Trophoblast cell (in vitro differentiated cells and primary cell): ENCODE measurements at regions not wholly inside any gene's neighbourhood (a gene's known extent, or its start where the extent isn't known, plus 50 kb on each side); places are given as distances from the start of the nearest gene placed in this dataset.

ENCODE experiments used
- DNase-seq, 2 donors: peaks; one replicate each; pipeline ENCODE4 v3.0.0-alpha.2; 2016
- H2AFZ ChIP-seq: 2 replicates; pipeline ENCODE4 v1.6.1; 2013; ENCODE audit warnings: low read length, moderate library complexity, mild to moderate bottlenecking; ENCODE audit not compliant: insufficient read depth, poor library complexity
- H2AK5ac ChIP-seq: 2 replicates; pipeline ENCODE4 v1.6.1; 2013; ENCODE audit warnings: mild to moderate bottlenecking, low read length
- H2BK120ac ChIP-seq: 2 replicates; pipeline ENCODE4 v1.6.1; 2013; ENCODE audit warnings: low read length, mild to moderate bottlenecking, moderate library complexity; ENCODE audit not compliant: insufficient read depth, poor library complexity
- H2BK12ac ChIP-seq: 2 replicates; pipeline ENCODE4 v1.6.1; 2013; ENCODE audit warnings: mild to moderate bottlenecking, low read length, moderate library complexity
- H2BK5ac ChIP-seq: 2 replicates; pipeline ENCODE4 v1.6.1; 2013; ENCODE audit warnings: low read length, low read depth, moderate library complexity, mild to moderate bottlenecking; ENCODE audit not compliant: poor library complexity
- H3K14ac ChIP-seq: 2 replicates; pipeline ENCODE4 v1.6.1; 2013; ENCODE audit warnings: mild to moderate bottlenecking, low read length
- H3K18ac ChIP-seq: 2 replicates; pipeline ENCODE4 v1.6.1; 2013; ENCODE audit warnings: mild to moderate bottlenecking, low read length
- H3K23ac ChIP-seq: 2 replicates; pipeline ENCODE4 v1.6.1; 2013; ENCODE audit warnings: low read length
- H3K27ac ChIP-seq: 2 replicates; pipeline ENCODE4 v1.5.1; 2013; ENCODE audit warnings: low read depth, mild to moderate bottlenecking, inconsistent platforms, low read length, moderate library complexity
- H3K27me3 ChIP-seq: 2 replicates; pipeline ENCODE4 v1.6.1; 2013; ENCODE audit warnings: inconsistent platforms, mild to moderate bottlenecking, low read length, moderate library complexity; ENCODE audit not compliant: insufficient read depth
- H3K36me3 ChIP-seq, 2 experiments: 1 replicate in 1 of 2; 2 replicates in 1 of 2; pipeline ENCODE4 v1.6.1; 2013; ENCODE audit warnings: low read length in 2 of 2, mild to moderate bottlenecking in 2 of 2, moderate library complexity in 1 of 2; ENCODE audit not compliant: insufficient read depth in 2 of 2, control insufficient read depth in 1 of 2
- H3K4ac ChIP-seq: 2 replicates; pipeline ENCODE4 v1.6.1; 2013; ENCODE audit warnings: low read depth, mild to moderate bottlenecking, low read length, moderate library complexity
- H3K4me1 ChIP-seq, 2 experiments: 1 replicate in 1 of 2; 2 replicates in 1 of 2; pipeline ENCODE4 v1.6.1; 2013; ENCODE audit warnings: low read length in 2 of 2, mild to moderate bottlenecking in 2 of 2, moderate library complexity in 1 of 2; ENCODE audit not compliant: insufficient read depth in 2 of 2, control insufficient read depth in 1 of 2
- H3K4me2 ChIP-seq: 2 replicates; pipeline ENCODE4 v1.6.1; 2013; ENCODE audit warnings: inconsistent platforms, mild to moderate bottlenecking, low read length, moderate library complexity
- H3K4me3 ChIP-seq: 2 replicates; pipeline ENCODE4 v1.5.1; 2013; ENCODE audit warnings: mild to moderate bottlenecking, low read depth, low read length, inconsistent platforms
- H3K79me1 ChIP-seq: one replicate; pipeline ENCODE4 v1.6.1; 2013; ENCODE audit warnings: low read length
- H3K79me2 ChIP-seq: 2 replicates; pipeline ENCODE4 v1.6.1; 2013; ENCODE audit warnings: low read length, mild to moderate bottlenecking; ENCODE audit not compliant: control insufficient read depth, insufficient read depth, poor library complexity
- H3K9ac ChIP-seq: 2 replicates; pipeline ENCODE4 v1.6.1; 2013; ENCODE audit warnings: mild to moderate bottlenecking, low read length
- H3K9me3 ChIP-seq: 2 replicates; pipeline ENCODE4 v1.6.1; 2013; ENCODE audit warnings: low read depth, mild to moderate bottlenecking, control low read depth, inconsistent platforms, low read length; ENCODE audit not compliant: insufficient read depth
- H4K12ac ChIP-seq: 2 replicates; pipeline ENCODE4 v1.6.1; 2013; ENCODE audit warnings: low read depth, mild to moderate bottlenecking, low read length, moderate library complexity
- H4K8ac ChIP-seq: 2 replicates; pipeline ENCODE4 v1.6.1; 2013; ENCODE audit warnings: low read depth, mild to moderate bottlenecking, low read length, moderate library complexity
- H4K91ac ChIP-seq: one replicate; pipeline ENCODE4 v1.6.1; 2013; ENCODE audit warnings: low read depth, mild to moderate bottlenecking, low read length, moderate library complexity
- WGBS: extraction: QIAGEN DNeasy Blood & Tissue Kit; methylation state at CpG from one replicate; pipeline ENCODE4 v1.1.7; 2013; ENCODE audit warnings: missing lambda C conversion rate; ENCODE audit not compliant: insufficient read length, insufficient coverage; ENCODE audit errors: extremely low coverage; 5-methylcytosine and 5-hydroxymethylcytosine counted together

- H2BK120ac ChIP-seq, result no peak overlapping the region
- no peak overlapping the region for H3K14ac ChIP-seq
- no peaks in the 10 kb centered on the region for H3K79me2 ChIP-seq
- H2AFZ ChIP-seq, result no peak overlapping the region
- H3K18ac ChIP-seq, result no peak overlapping the region
- no peaks in the 10 kb centered on the region for H3K4me1 ChIP-seq
- no peak overlapping the region for H2AK5ac ChIP-seq
- H3K36me3 ChIP-seq, result no peaks in the 10 kb centered on the region
- no peak overlapping the region for H3K9ac ChIP-seq
- no peaks in the 10 kb centered on the region for H3K9me3 ChIP-seq
- no peak overlapping the region for H4K8ac ChIP-seq
- H4K12ac ChIP-seq, result no peak overlapping the region
- DNase-seq, result no peak
- H3K4me2 ChIP-seq, result no peak overlapping the region
- no peak overlapping the region for H3K4ac ChIP-seq
- no peak overlapping the region for H4K91ac ChIP-seq
- H3K4me3 ChIP-seq, result no peak overlapping the region
- H2BK5ac ChIP-seq, result no peak overlapping the region
- no CpG with 5 or more reads among the region's 2 CpGs for WGBS
- H2BK12ac ChIP-seq, result no peak overlapping the region
- H3K27ac ChIP-seq, result no peak overlapping the region
- no peaks in the 10 kb centered on the region for H3K79me1 ChIP-seq
- H3K27me3 ChIP-seq, result no peaks in the 10 kb centered on the region
- H3K23ac ChIP-seq, result no peak overlapping the region
Measured at GRCh38 chr2:220318037-220318436, 690.6 kb downstream of the SLC4A3 start.

- Histone ChIP-seq H3K18ac (no peak overlapping the region), H3K4me2 (no peak overlapping the region), H4K8ac (no peak overlapping the region), H4K91ac (no peak overlapping the region), H3K4me1 (no peaks in the 10 kb centered on the region), H3K79me1 (no peaks in the 10 kb centered on the region), H2AFZ (no peak overlapping the region), H2AK5ac (no peak overlapping the region), H3K23ac (no peak overlapping the region), H2BK12ac (no peak overlapping the region), H2BK5ac (no peak overlapping the region), H3K4ac (no peak overlapping the region), H3K14ac (no peak overlapping the region), H3K79me2 (no peaks in the 10 kb centered on the region), H3K9me3 (no peaks in the 10 kb centered on the region), H2BK120ac (no peak overlapping the region), H3K27ac (no peak overlapping the region), H3K4me3 (no peak overlapping the region), H3K27me3 (no peaks in the 10 kb centered on the region), H3K9ac (no peak overlapping the region), H3K36me3 (no peaks in the 10 kb centered on the region), H4K12ac (no peak overlapping the region)
- no peak for DNase-seq
- no CpG with 5 or more reads among the region's 1 CpG for WGBS
Measured at GRCh38 chr2:220318508-220318907, 691.1 kb downstream of the SLC4A3 start.

GRCh38 chr2:220320326-220320725 lies 692.9 kb downstream of the SLC4A3 start:
- H3K27me3 ChIP-seq, result no peaks in the 10 kb centered on the region
- H3K27ac ChIP-seq, result no peak overlapping the region
- no peak overlapping the region for H2BK5ac ChIP-seq
- H4K12ac ChIP-seq, result no peak overlapping the region
- H3K4ac ChIP-seq, result no peak overlapping the region
- no peak overlapping the region for H2BK120ac ChIP-seq
- DNase-seq, result no peak
- no peak overlapping the region for H4K91ac ChIP-seq
- no peak overlapping the region for H3K4me3 ChIP-seq
- H2AK5ac ChIP-seq, result no peak overlapping the region
- H3K79me2 ChIP-seq, result no peaks in the 10 kb centered on the region
- no peaks in the 10 kb centered on the region for H3K36me3 ChIP-seq
- H3K9ac ChIP-seq, result no peak overlapping the region
- no peak overlapping the region for H3K18ac ChIP-seq
- no peak overlapping the region for H2AFZ ChIP-seq
- H3K9me3 ChIP-seq, result no peaks in the 10 kb centered on the region
- no peaks in the 10 kb centered on the region for H3K4me1 ChIP-seq
- WGBS, result no CpG with 5 or more reads among the region's 2 CpGs
- H3K14ac ChIP-seq, result no peak overlapping the region
- no peak overlapping the region for H3K23ac ChIP-seq
- no peaks in the 10 kb centered on the region for H3K79me1 ChIP-seq
- no peak overlapping the region for H3K4me2 ChIP-seq
- H4K8ac ChIP-seq, result no peak overlapping the region
- no peak overlapping the region for H2BK12ac ChIP-seq

GRCh38 chr2:220332886-220333285 lies 705.5 kb downstream of the SLC4A3 start:
- Histone ChIP-seq H2BK12ac (no peak overlapping the region), H4K91ac (no peak overlapping the region), H2BK5ac (no peak overlapping the region), H3K23ac (no peak overlapping the region), H3K4ac (no peak overlapping the region), H3K4me2 (no peak overlapping the region), H3K79me1 (no peaks in the 10 kb centered on the region), H3K9ac (no peak overlapping the region), H3K36me3 (no peaks in the 10 kb centered on the region), H2AFZ (no peak overlapping the region), H3K9me3 (no peaks in the 10 kb centered on the region), H2BK120ac (no peak overlapping the region), H2AK5ac (no peak overlapping the region), H4K8ac (no peak overlapping the region), H3K27me3 (no peaks in the 10 kb centered on the region), H3K27ac (no peak overlapping the region), H4K12ac (no peak overlapping the region), H3K4me3 (no peak overlapping the region), H3K79me2 (no peaks in the 10 kb centered on the region), H3K4me1 (no peaks in the 10 kb centered on the region), H3K18ac (no peak overlapping the region), H3K14ac (no peak overlapping the region)
- no CpG with 5 or more reads among the region's 1 CpG for WGBS
- DNase-seq, result peak in 1 of 2 donors; percentile 65
